ENCODE measurements at regions not wholly inside any gene's neighbourhood (a gene's known extent, or its start where the extent isn't known, plus 50 kb on each side); places are given as distances from the start of the nearest gene placed in this dataset.

GRCh38 chr7:149692557-149692982 is 80.8 kb downstream of the ZNF467 start:
- TF ChIP-seq POLR2A (IDR thresholded peaks at IDR 0.05; ENCODE audit: low read length) (no peak), GATA1 (IDR thresholded peaks at IDR 0.05; ENCODE audit: low read depth, low read length) (no peak)
